ENCODE measurements at regions not wholly inside any gene's neighbourhood (a gene's known extent, or its start where the extent isn't known, plus 50 kb on each side); places are given as distances from the start of the nearest gene placed in this dataset.

DNA sequence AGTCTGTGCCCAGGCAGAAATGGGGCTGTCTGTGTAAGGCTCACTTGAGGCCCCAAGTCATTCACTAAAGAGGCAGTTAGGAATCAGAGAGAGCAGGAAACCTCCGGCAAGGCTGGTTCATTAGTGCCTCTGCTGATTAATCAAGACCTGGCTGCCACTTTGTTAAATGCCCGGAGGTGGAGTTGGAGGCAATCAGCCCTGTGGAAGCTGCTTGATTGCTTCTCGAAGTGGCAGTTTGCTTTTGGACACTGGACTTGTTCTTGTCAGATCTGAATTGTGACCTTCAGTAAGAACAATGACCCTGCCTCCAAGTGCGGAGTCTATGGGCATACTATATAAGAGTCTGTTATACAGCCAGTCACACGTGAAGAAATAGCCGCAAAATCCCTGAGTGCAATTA, 183.9 kb upstream of the LINC00305 start:
- TF ChIP-seq CTCF (IDR thresholded peaks at IDR 0.05; ENCODE audit: extremely low read depth, missing control alignments), result no peak
- DNase-seq (ENCODE audit: low spot score), result no peak

DNA sequence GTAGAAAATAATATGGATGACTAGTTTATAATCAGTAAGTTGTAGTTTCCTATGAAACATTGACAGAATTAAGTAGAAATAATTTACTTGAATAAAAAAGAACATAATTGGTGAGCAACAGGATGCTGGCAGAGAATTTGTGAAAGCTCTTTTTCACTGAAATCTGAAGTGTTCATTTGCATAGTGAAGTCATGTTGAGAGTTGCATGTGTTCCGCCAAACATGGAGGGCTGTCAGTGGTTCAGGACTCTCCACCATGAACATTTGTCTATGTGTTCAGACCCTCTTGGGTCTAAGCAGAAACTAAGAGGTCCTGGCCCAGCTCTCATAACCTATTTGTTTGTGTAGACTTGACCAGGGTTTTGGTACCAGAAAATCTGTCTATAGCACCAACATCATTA, 182.5 kb upstream of the LINC00305 start:
- no peak for TF ChIP-seq CTCF (IDR thresholded peaks at IDR 0.05; ENCODE audit: extremely low read depth, missing control alignments)

DNA sequence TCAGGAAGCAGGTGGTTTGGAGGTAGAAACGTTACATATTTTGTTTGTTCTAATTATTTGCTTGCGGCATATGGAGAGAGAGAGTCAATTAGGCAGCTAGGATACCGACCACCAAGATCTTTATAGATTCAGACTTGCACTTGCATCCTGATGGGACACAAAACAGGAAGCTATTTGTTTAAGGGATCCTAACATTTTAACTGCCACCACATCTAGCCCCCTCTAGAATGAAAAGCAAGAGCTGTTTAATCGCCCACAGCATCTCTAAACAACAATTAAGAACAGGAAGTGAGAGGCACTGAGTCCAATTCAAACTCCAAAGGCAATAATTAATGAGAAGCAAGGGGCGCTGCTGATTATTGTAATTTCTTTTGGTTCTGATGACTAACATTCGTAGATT, 182.0 kb upstream of the LINC00305 start:
- TF ChIP-seq CTCF (IDR thresholded peaks at IDR 0.05; ENCODE audit: extremely low read depth, missing control alignments), result no peak
- DNase-seq (ENCODE audit: low spot score), result no peak

More for the DNA sequence above, 182.5 kb upstream of the LINC00305 start:
- no peak for DNase-seq (ENCODE audit: low spot score)

GRCh38 chr18:64330161-64330560, 181.3 kb upstream of the LINC00305 start:
- no peak for DNase-seq (ENCODE audit: low spot score)
- no peak for TF ChIP-seq CTCF (IDR thresholded peaks at IDR 0.05; ENCODE audit: extremely low read depth, missing control alignments)

DNA sequence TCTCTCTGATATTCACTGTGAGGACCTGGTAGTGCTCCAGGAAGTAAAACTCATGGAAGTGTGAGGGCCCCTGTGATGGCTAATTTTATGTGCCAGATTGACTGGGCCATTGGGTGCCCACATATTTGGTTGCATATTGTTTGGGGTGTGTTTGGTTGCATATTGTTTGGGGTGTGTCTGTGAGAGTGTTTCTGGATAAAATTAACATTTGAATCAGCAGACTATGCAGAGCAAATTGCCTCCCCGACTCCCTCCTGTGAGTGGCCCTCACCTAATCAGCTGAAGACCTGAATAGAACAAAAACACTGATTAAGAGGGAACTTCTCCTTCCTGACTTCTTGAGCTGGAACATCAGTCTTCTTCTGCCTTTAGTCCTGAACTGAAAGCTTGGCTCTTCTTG, 173.3 kb upstream of the LINC00305 start:
- no peak for DNase-seq (ENCODE audit: low spot score)
- no peak for TF ChIP-seq CTCF (IDR thresholded peaks at IDR 0.05; ENCODE audit: extremely low read depth, missing control alignments)

- no peak for DNase-seq (ENCODE audit: low spot score)
- no peak for TF ChIP-seq CTCF (IDR thresholded peaks at IDR 0.05; ENCODE audit: extremely low read depth, missing control alignments)
Measured at GRCh38 chr18:64318547-64318946, 169.7 kb upstream of the LINC00305 start.

DNA sequence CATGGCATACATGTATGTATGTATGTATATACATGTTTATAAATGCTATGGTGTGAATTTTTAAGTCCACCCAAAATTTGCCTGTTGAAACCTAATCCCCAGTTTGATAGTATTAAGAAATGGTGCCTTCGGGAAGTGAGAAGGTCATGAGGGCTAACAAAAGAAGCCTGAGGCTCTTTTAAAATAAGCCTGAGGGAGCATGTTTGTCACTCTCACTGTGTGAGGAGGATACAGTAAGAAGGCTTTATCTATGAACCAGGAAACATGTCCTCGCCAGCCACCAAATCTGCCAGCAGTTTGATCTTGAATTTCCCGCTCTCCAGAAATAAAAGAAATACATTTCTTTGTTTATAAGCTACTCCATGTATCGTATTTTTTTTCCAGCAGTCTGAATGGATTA, 163.0 kb upstream of the LINC00305 start:
- TF ChIP-seq CTCF (IDR thresholded peaks at IDR 0.05; ENCODE audit: extremely low read depth, missing control alignments), result no peak
- DNase-seq (ENCODE audit: low spot score), result no peak

Data from GM20000 (cell line).